ENCODE measurements at regions not wholly inside any gene's neighbourhood (a gene's known extent, or its start where the extent isn't known, plus 50 kb on each side); places are given as distances from the start of the nearest gene placed in this dataset.

- H3K4me3 ChIP-seq (replicated peaks in 1 of 2; ENCODE audit: low read depth in 1 of 2, low read length in 2 of 2), result no peak overlapping the region
- no peak for ATAC-seq
- H3K4me1 ChIP-seq (ENCODE audit: control insufficient read depth in 1 of 2, insufficient read depth in 2 of 2, low read length in 2 of 2), result no peaks in the 10 kb centered on the region
- H3K27ac ChIP-seq (ENCODE audit: low read depth, low read length), result no peak overlapping the region
- no peak for DNase-seq (ENCODE audit: low read depth, low spot score)
- H3K9me2 ChIP-seq (ENCODE audit: insufficient read depth), result no peaks in the 10 kb centered on the region
- RAD21 ChIA-PET (ENCODE audit: low non-redundant PET in 1 of 2, low total read pairs in 2 of 2, uncharacterized antibody in 2 of 2, unreplicated experiment in 2 of 2), result no interaction called here
- H4K20me1 ChIP-seq (ENCODE audit: insufficient read depth), result no peaks in the 10 kb centered on the region
- no peaks in the 10 kb centered on the region for H3K79me2 ChIP-seq (ENCODE audit: insufficient read depth, low read length)
- POLR2A ChIA-PET, result no interaction called here
- H3K36me3 ChIP-seq (ENCODE audit: control insufficient read depth in 1 of 2, insufficient read depth in 2 of 2, low read length in 2 of 2), result no peaks in the 10 kb centered on the region
- H3K4me2 ChIP-seq (ENCODE audit: low read length), result no peak overlapping the region
- no peaks in the 10 kb centered on the region for H3K9me3 ChIP-seq (ENCODE audit: control insufficient read depth in 1 of 2, insufficient read depth in 1 of 2, low read depth in 1 of 2, low read length in 2 of 2)
- H3K9ac ChIP-seq (ENCODE audit: low read length), result no peak overlapping the region
- intact Hi-C loops (cut with micrococcal nuclease), result no loop called here
- BruUV-seq (replicated peaks), result no TSS peak
- H2AFZ ChIP-seq (ENCODE audit: low read depth, low read length, poor library complexity, severe bottlenecking), result no peak overlapping the region
- CTCF ChIA-PET, result no interaction called here
- no peak for TF ChIP-seq ZFX (IDR thresholded peaks at IDR 0.05)
- TF ChIP-seq EZH2 (IDR thresholded peaks at IDR 0.05), result no peak
- TF ChIP-seq RAD21 (IDR thresholded peaks at IDR 0.05; ENCODE audit: low read depth), result no peak
- H3K27me3 ChIP-seq (ENCODE audit: insufficient read depth, low read length), result no peaks in the 10 kb centered on the region
Observed at GRCh38 chr2:12217175-12217574, 470.7 kb downstream of the LPIN1 start.

GRCh38 chr2:12219761-12220160 is 473.3 kb downstream of the LPIN1 start:
- ChIA-PET POLR2A (no interaction called here), RAD21 (ENCODE audit: low non-redundant PET in 1 of 2, low total read pairs in 2 of 2, uncharacterized antibody in 2 of 2, unreplicated experiment in 2 of 2) (no interaction called here), CTCF (no interaction called here)
- no peak for TF ChIP-seq ZFX (IDR thresholded peaks at IDR 0.05)
- no peak for TF ChIP-seq POLR2AphosphoS5 (IDR thresholded peaks at IDR 0.05; ENCODE audit: low read depth, low read length)
- no peak for TF ChIP-seq ZNF274 (IDR thresholded peaks at IDR 0.05; ENCODE audit: low read depth, low read length)
- TF ChIP-seq FOSL1 (IDR thresholded peaks at IDR 0.05; ENCODE audit: low read depth), result no peak
- TF ChIP-seq REST (IDR thresholded peaks at IDR 0.05; ENCODE audit: low read depth), result no peak
- no peak for TF ChIP-seq EZH2phosphoT487 (IDR thresholded peaks at IDR 0.05; ENCODE audit: borderline replicate concordance)
- no peak for TF ChIP-seq SP1 (IDR thresholded peaks at IDR 0.05; ENCODE audit: low read depth)
- no peak for TF ChIP-seq SIN3A (IDR thresholded peaks at IDR 0.05; ENCODE audit: low read depth)
- TF ChIP-seq ATF3 (IDR thresholded peaks at IDR 0.05), result no peak
- TF ChIP-seq YY1 (IDR thresholded peaks at IDR 0.05; ENCODE audit: extremely low read depth, insufficient replicate concordance, low read depth, low read length), result no peak
- no peak for TF ChIP-seq ZBTB33 (IDR thresholded peaks at IDR 0.05; ENCODE audit: extremely low read depth, insufficient replicate concordance, low read length)
- no peak for TF ChIP-seq EGR1 (IDR thresholded peaks at IDR 0.05; ENCODE audit: low read depth)
- no peak for TF ChIP-seq EZH2 (IDR thresholded peaks at IDR 0.05)
- TF ChIP-seq JUND (IDR thresholded peaks at IDR 0.05), result no peak
- TF ChIP-seq CEBPB (IDR thresholded peaks at IDR 0.05; ENCODE audit: low read depth), result no peak
- TF ChIP-seq TCF7L2 (IDR thresholded peaks at IDR 0.05; ENCODE audit: borderline replicate concordance, extremely low read depth, insufficient read depth, insufficient read length), result no peak

More at GRCh38 chr2:12219761-12220160, 473.3 kb downstream of the LPIN1 start:
- H3K9me3 ChIP-seq (ENCODE audit: control insufficient read depth in 1 of 2, insufficient read depth in 1 of 2, low read depth in 1 of 2, low read length in 2 of 2), result peaks cover 0 to 5% of the 10 kb centered on the region in 2 experiments; a peak in 1 of 4 replicates
- H3K4me1 ChIP-seq (ENCODE audit: control insufficient read depth in 1 of 2, insufficient read depth in 2 of 2, low read length in 2 of 2), result no peaks in the 10 kb centered on the region
- BruUV-seq (replicated peaks), result no TSS peak
- no peak overlapping the region for H3K4me2 ChIP-seq (ENCODE audit: low read length)
- H3K27ac ChIP-seq (ENCODE audit: low read depth, low read length), result no peak overlapping the region
- DNase-seq (ENCODE audit: low read depth, low spot score) (no peak), ATAC-seq (no peak)
- no peaks in the 10 kb centered on the region for H4K20me1 ChIP-seq (ENCODE audit: insufficient read depth)
- intact Hi-C loops (cut with micrococcal nuclease), result no loop called here
- H3K79me2 ChIP-seq (ENCODE audit: insufficient read depth, low read length), result no peaks in the 10 kb centered on the region
- no peak overlapping the region for H2AFZ ChIP-seq (ENCODE audit: low read depth, low read length, poor library complexity, severe bottlenecking)
- H3K4me3 ChIP-seq (replicated peaks in 1 of 2; ENCODE audit: low read depth in 1 of 2, low read length in 2 of 2), result no peak overlapping the region
- no peak overlapping the region for H3K9ac ChIP-seq (ENCODE audit: low read length)
- H3K27me3 ChIP-seq (ENCODE audit: insufficient read depth, low read length), result no peaks in the 10 kb centered on the region
- H3K9me2 ChIP-seq (ENCODE audit: insufficient read depth), result no peaks in the 10 kb centered on the region
- no peaks in the 10 kb centered on the region for H3K36me3 ChIP-seq (ENCODE audit: control insufficient read depth in 1 of 2, insufficient read depth in 2 of 2, low read length in 2 of 2)
